ENCODE measurements at regions not wholly inside any gene's neighbourhood (a gene's known extent, or its start where the extent isn't known, plus 50 kb on each side); places are given as distances from the start of the nearest gene placed in this dataset.
"Not testable (repeated sequence)": the region's sequence is repeated elsewhere in the genome, so short reads cannot be mapped to it uniquely, and the experiment has no call there.

- no peak for DNase-seq (ENCODE audit: low read depth, low spot score)
Observed at GRCh38 chr12:67534046-67534445, 114.5 kb upstream of the DYRK2 start.

GRCh38 chr12:67534681-67535080 lies 113.9 kb upstream of the DYRK2 start:
- DNase-seq (ENCODE audit: low read depth, low spot score), result no peak

- DNase-seq (ENCODE audit: low read depth, low spot score), result no peak
Observed at GRCh38 chr12:67535176-67535575, 113.4 kb upstream of the DYRK2 start.

GRCh38 chr12:67535971-67536370 lies 112.6 kb upstream of the DYRK2 start:
- no peak for DNase-seq (ENCODE audit: low read depth, low spot score)

- no peak for DNase-seq (ENCODE audit: low read depth, low spot score)
Observed at GRCh38 chr12:67539329-67539728, 109.2 kb upstream of the DYRK2 start.

GRCh38 chr12:67539946-67540345 lies 108.6 kb upstream of the DYRK2 start:
- DNase-seq (ENCODE audit: low read depth, low spot score), result no peak

- no peak for DNase-seq (ENCODE audit: low read depth, low spot score)
Observed at GRCh38 chr12:67540920-67541624, 107.5 kb upstream of the DYRK2 start.

GRCh38 chr12:67541625-67541991 lies 106.9 kb upstream of the DYRK2 start:
- no peak for DNase-seq (ENCODE audit: low read depth, low spot score)

GRCh38 chr12:67543021-67543770 lies 105.3 kb upstream of the DYRK2 start:
- no peak for DNase-seq (ENCODE audit: low read depth, low spot score)

- DNase-seq (ENCODE audit: low read depth, low spot score), result no peak
Observed at GRCh38 chr12:67545298-67545697, 103.2 kb upstream of the DYRK2 start.

GRCh38 chr12:67546746-67547145 lies 101.8 kb upstream of the DYRK2 start:
- DNase-seq (ENCODE audit: low read depth, low spot score), result no peak

GRCh38 chr12:67555075-67555717 lies 93.3 kb upstream of the DYRK2 start:
- not testable (repeated sequence) for DNase-seq (ENCODE audit: low read depth, low spot score)

- DNase-seq (ENCODE audit: low read depth, low spot score), result no peak
Observed at GRCh38 chr12:67558775-67559174, 89.8 kb upstream of the DYRK2 start.

GRCh38 chr12:67559751-67560150 lies 88.8 kb upstream of the DYRK2 start:
- DNase-seq (ENCODE audit: low read depth, low spot score), result no peak

GRCh38 chr12:67562513-67563287 lies 85.8 kb upstream of the DYRK2 start:
- DNase-seq (ENCODE audit: low read depth, low spot score), result no peak

- DNase-seq (ENCODE audit: low read depth, low spot score), result no peak
Observed at GRCh38 chr12:67568055-67568454, 80.5 kb upstream of the DYRK2 start.

GRCh38 chr12:67572492-67572891 lies 76.1 kb upstream of the DYRK2 start:
- peak; percentile 48 for DNase-seq (ENCODE audit: low read depth, low spot score)

GRCh38 chr12:67573566-67573965 lies 75.0 kb upstream of the DYRK2 start:
- no peak for DNase-seq (ENCODE audit: low read depth, low spot score)

- no peak for DNase-seq (ENCODE audit: low read depth, low spot score)
Observed at GRCh38 chr12:67578976-67579661, 69.4 kb upstream of the DYRK2 start.

- DNase-seq (ENCODE audit: low read depth, low spot score), result no peak
Observed at GRCh38 chr12:67579662-67580003, 68.9 kb upstream of the DYRK2 start.

- DNase-seq (ENCODE audit: low read depth, low spot score), result no peak
Observed at GRCh38 chr12:67582238-67582834, 66.2 kb upstream of the DYRK2 start.

All from iPS DF 19.7 (cell line).